ENCODE measurements at regions not wholly inside any gene's neighbourhood (a gene's known extent, or its start where the extent isn't known, plus 50 kb on each side); places are given as distances from the start of the nearest gene placed in this dataset.
"Not testable (repeated sequence)": the region's sequence is repeated elsewhere in the genome, so short reads cannot be mapped to it uniquely, and the experiment has no call there.

GRCh38 chr3:104436506-104436905 is 930.2 kb upstream of the ALCAM start:
- H3K36me3 Mint-ChIP-seq = no peaks in the 10 kb centered on the region
- peaks cover 7 to 31% (median 30%) of the 10 kb centered on the region in 3 donors for H3K4me1 Mint-ChIP-seq
- H3K4me3 Mint-ChIP-seq = no peak overlapping the region
- no peaks in the 10 kb centered on the region for H3K27me3 Mint-ChIP-seq
- H3K9me3 Mint-ChIP-seq = peaks cover 2 to 6% (median 2%) of the 10 kb centered on the region in 3 donors
- H3K27ac Mint-ChIP-seq = no peak overlapping the region

- Mint-ChIP-seq H3K27ac (peak overlapping the region in 1 of 3 donors; percentile 6), H3K36me3 (no peaks in the 10 kb centered on the region), H3K4me3 (no peak overlapping the region), H3K9me3 (peaks cover 2 to 6% (median 2%) of the 10 kb centered on the region in 3 donors), H3K4me1 (peaks cover 7 to 31% (median 30%) of the 10 kb centered on the region in 3 donors), H3K27me3 (no peaks in the 10 kb centered on the region)
Measured at GRCh38 chr3:104437131-104437750, 929.5 kb upstream of the ALCAM start.

GRCh38 chr3:104437891-104438290 is 928.8 kb upstream of the ALCAM start:
- peaks cover 7 to 31% (median 30%) of the 10 kb centered on the region in 3 donors for H3K4me1 Mint-ChIP-seq
- H3K27me3 Mint-ChIP-seq = no peaks in the 10 kb centered on the region
- peaks cover 2 to 6% (median 2%) of the 10 kb centered on the region in 3 donors for H3K9me3 Mint-ChIP-seq
- no peaks in the 10 kb centered on the region for H3K36me3 Mint-ChIP-seq
- peak overlapping the region in 1 of 3 donors; percentile 6 for H3K27ac Mint-ChIP-seq
- no peak overlapping the region for H3K4me3 Mint-ChIP-seq

- Mint-ChIP-seq H3K27me3 (no peaks in the 10 kb centered on the region), H3K4me3 (peak overlapping the region in 1 of 4 donors; percentile 10), H3K4me1 (peaks cover 5 to 28% (median 24%) of the 10 kb centered on the region in 3 donors), H3K36me3 (no peaks in the 10 kb centered on the region), H3K9me3 (peaks cover 0 to 1% (median under 1%) of the 10 kb centered on the region in 3 donors), H3K27ac (peak overlapping the region in 1 of 3 donors; percentile 23)
Measured at GRCh38 chr3:104438706-104439105, 928.0 kb upstream of the ALCAM start.

- not testable (repeated sequence) for H3K9me3 Mint-ChIP-seq, H3K27ac Mint-ChIP-seq, H3K27me3 Mint-ChIP-seq, H3K4me3 Mint-ChIP-seq, H3K36me3 Mint-ChIP-seq, H3K4me1 Mint-ChIP-seq
Measured at GRCh38 chr3:104445252-104445919, 921.3 kb upstream of the ALCAM start.

- H3K36me3 Mint-ChIP-seq = peaks cover 7% of the 10 kb centered on the region
- H3K27ac Mint-ChIP-seq = no peak overlapping the region
- peaks cover 0 to 2% (median 0%) of the 10 kb centered on the region in 3 donors for H3K4me1 Mint-ChIP-seq
- peaks cover 4 to 8% (median 5%) of the 10 kb centered on the region in 3 donors for H3K9me3 Mint-ChIP-seq
- no peaks in the 10 kb centered on the region for H3K27me3 Mint-ChIP-seq
- H3K4me3 Mint-ChIP-seq = no peak overlapping the region
Measured at GRCh38 chr3:104447681-104448080, 919.0 kb upstream of the ALCAM start.

- H3K27me3 Mint-ChIP-seq = no peaks in the 10 kb centered on the region
- H3K4me3 Mint-ChIP-seq = no peak overlapping the region
- H3K27ac Mint-ChIP-seq = no peak overlapping the region
- H3K4me1 Mint-ChIP-seq = peaks cover 0 to 4% (median 2%) of the 10 kb centered on the region in 3 donors
- H3K9me3 Mint-ChIP-seq = peaks cover 0 to 1% (median 0%) of the 10 kb centered on the region in 3 donors
- H3K36me3 Mint-ChIP-seq = peaks cover 7% of the 10 kb centered on the region
Measured at GRCh38 chr3:104452697-104453096, 914.0 kb upstream of the ALCAM start.

- Mint-ChIP-seq H3K4me3 (no peak overlapping the region), H3K36me3 (peaks cover 2% of the 10 kb centered on the region), H3K27ac (no peak overlapping the region), H3K9me3 (no peaks in the 10 kb centered on the region), H3K27me3 (no peaks in the 10 kb centered on the region), H3K4me1 (peaks cover 6 to 12% (median 7%) of the 10 kb centered on the region in 3 donors)
Measured at GRCh38 chr3:104458657-104459056, 908.1 kb upstream of the ALCAM start.

GRCh38 chr3:104460477-104461406 is 906.0 kb upstream of the ALCAM start:
- Mint-ChIP-seq H3K4me1 (peaks cover 7 to 12% (median 9%) of the 10 kb centered on the region in 3 donors), H3K9me3 (peaks cover 0 to 6% (median 2%) of the 10 kb centered on the region in 3 donors), H3K4me3 (no peak overlapping the region), H3K36me3 (peaks cover 2% of the 10 kb centered on the region), H3K27ac (peak overlapping the region in 1 of 3 donors; percentile 17), H3K27me3 (no peaks in the 10 kb centered on the region)

GRCh38 chr3:104461431-104461830 is 905.3 kb upstream of the ALCAM start:
- no peak overlapping the region for H3K4me3 Mint-ChIP-seq
- no peaks in the 10 kb centered on the region for H3K27me3 Mint-ChIP-seq
- H3K9me3 Mint-ChIP-seq = peaks cover 0 to 6% (median 2%) of the 10 kb centered on the region in 3 donors
- H3K27ac Mint-ChIP-seq = no peak overlapping the region
- H3K36me3 Mint-ChIP-seq = peaks cover 2% of the 10 kb centered on the region
- H3K4me1 Mint-ChIP-seq = peaks cover 7 to 12% (median 9%) of the 10 kb centered on the region in 3 donors

- Mint-ChIP-seq H3K4me1 (peaks cover 0 to 4% (median 0%) of the 10 kb centered on the region in 3 donors), H3K27me3 (no peaks in the 10 kb centered on the region), H3K36me3 (peaks cover 19% of the 10 kb centered on the region), H3K4me3 (no peak overlapping the region), H3K9me3 (peaks cover 2 to 18% (median 5%) of the 10 kb centered on the region in 3 donors), H3K27ac (no peak overlapping the region)
Measured at GRCh38 chr3:104472221-104472620, 894.5 kb upstream of the ALCAM start.

- peaks cover 14% of the 10 kb centered on the region for H3K36me3 Mint-ChIP-seq
- H3K27me3 Mint-ChIP-seq = no peaks in the 10 kb centered on the region
- H3K9me3 Mint-ChIP-seq = peaks cover 3 to 15% (median 4%) of the 10 kb centered on the region in 3 donors
- peak overlapping the region in 1 of 4 donors; percentile 13 for H3K4me3 Mint-ChIP-seq
- no peak overlapping the region for H3K27ac Mint-ChIP-seq
- peaks cover 4 to 5% (median 4%) of the 10 kb centered on the region in 3 donors for H3K4me1 Mint-ChIP-seq
Measured at GRCh38 chr3:104474011-104474410, 892.7 kb upstream of the ALCAM start.

GRCh38 chr3:104503022-104503421 is 863.7 kb upstream of the ALCAM start:
- Mint-ChIP-seq H3K4me1 (peaks cover 0 to 5% (median 3%) of the 10 kb centered on the region in 3 donors), H3K27ac (no peak overlapping the region), H3K27me3 (no peaks in the 10 kb centered on the region), H3K36me3 (peaks cover 7% of the 10 kb centered on the region), H3K4me3 (no peak overlapping the region), H3K9me3 (peaks cover 3 to 11% (median 5%) of the 10 kb centered on the region in 3 donors)

- H3K36me3 Mint-ChIP-seq = peaks cover 19% of the 10 kb centered on the region
- no peak overlapping the region for H3K27ac Mint-ChIP-seq
- H3K4me3 Mint-ChIP-seq = peak overlapping the region in 1 of 4 donors; percentile 70
- peaks cover 5 to 14% (median 11%) of the 10 kb centered on the region in 3 donors for H3K9me3 Mint-ChIP-seq
- no peaks in the 10 kb centered on the region for H3K27me3 Mint-ChIP-seq
- H3K4me1 Mint-ChIP-seq = peaks cover 13 to 18% (median 14%) of the 10 kb centered on the region in 3 donors
Measured at GRCh38 chr3:104510131-104510849, 856.4 kb upstream of the ALCAM start.

Data from IgD-negative memory B cell (primary cell).